ENCODE measurements at regions not wholly inside any gene's neighbourhood (a gene's known extent, or its start where the extent isn't known, plus 50 kb on each side); places are given as distances from the start of the nearest gene placed in this dataset.

DNA sequence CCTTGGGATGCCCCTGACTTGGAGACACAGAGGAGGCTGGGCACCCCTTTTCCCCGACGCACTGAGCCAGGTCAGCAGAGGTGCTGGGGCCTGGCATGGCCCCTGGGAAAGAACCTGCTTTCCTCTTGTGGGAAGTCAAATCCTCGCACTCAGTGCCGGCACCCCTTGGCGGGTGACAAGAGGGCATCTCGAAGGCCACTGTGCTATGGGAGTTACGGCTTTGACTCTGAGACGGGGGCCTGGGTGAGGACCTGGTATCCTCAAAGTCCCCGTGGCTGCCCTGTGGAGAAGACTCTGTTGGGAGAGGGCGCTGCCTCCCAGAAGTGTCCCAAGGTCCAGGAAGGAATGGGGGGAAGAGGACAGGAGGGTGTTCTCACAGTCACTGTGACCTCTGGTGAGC, 117.0 kb downstream of the METRNL start:
- TF ChIP-seq, protein P1, sequence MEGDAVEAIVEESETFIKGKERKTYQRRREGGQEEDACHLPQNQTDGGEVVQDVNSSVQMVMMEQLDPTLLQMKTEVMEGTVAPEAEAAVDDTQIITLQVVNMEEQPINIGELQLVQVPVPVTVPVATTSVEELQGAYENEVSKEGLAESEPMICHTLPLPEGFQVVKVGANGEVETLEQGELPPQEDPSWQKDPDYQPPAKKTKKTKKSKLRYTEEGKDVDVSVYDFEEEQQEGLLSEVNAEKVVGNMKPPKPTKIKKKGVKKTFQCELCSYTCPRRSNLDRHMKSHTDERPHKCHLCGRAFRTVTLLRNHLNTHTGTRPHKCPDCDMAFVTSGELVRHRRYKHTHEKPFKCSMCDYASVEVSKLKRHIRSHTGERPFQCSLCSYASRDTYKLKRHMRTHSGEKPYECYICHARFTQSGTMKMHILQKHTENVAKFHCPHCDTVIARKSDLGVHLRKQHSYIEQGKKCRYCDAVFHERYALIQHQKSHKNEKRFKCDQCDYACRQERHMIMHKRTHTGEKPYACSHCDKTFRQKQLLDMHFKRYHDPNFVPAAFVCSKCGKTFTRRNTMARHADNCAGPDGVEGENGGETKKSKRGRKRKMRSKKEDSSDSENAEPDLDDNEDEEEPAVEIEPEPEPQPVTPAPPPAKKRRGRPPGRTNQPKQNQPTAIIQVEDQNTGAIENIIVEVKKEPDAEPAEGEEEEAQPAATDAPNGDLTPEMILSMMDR (IDR thresholded peaks at IDR 0.05; ENCODE audit: low read depth, low read length): no peak
- TF ChIP-seq EZH2phosphoT487 (IDR thresholded peaks at IDR 0.05; ENCODE audit: low read depth): no peak

All from OCI-LY3 (cell line).